Transverse colon (tissue), 4 donors: ENCODE measurements at regions not wholly inside any gene's neighbourhood (a gene's known extent, or its start where the extent isn't known, plus 50 kb on each side); places are given as distances from the start of the nearest gene placed in this dataset.

Source experiments
- DNase-seq: peaks from one replicate; pipeline ENCODE4 v3.0.0-alpha.2; 2019
- H3K27ac ChIP-seq, 4 donors: fragments of 200-600 bp; sonication (generic); 2 replicates each; pipeline ENCODE4 v1.5.1; 2016 to 2018; ENCODE audit warnings: inconsistent platforms in 4 of 4
- H3K27me3 ChIP-seq: fragments of 200-600 bp; sonication (generic); 2 replicates; pipeline ENCODE4 v1.5.1; 2017; ENCODE audit warnings: inconsistent platforms
- H3K36me3 ChIP-seq, 4 donors: fragments of 200-600 bp; sonication (generic); 2 replicates each; pipeline ENCODE4 v1.5.1; 2017 to 2019; ENCODE audit warnings: inconsistent platforms in 4 of 4
- H3K4me1 ChIP-seq, 4 donors: fragments of 200-600 bp; sonication (generic); 2 replicates each; pipeline ENCODE4 v1.5.1; 2017 to 2020; ENCODE audit warnings: inconsistent platforms in 4 of 4
- H3K4me3 ChIP-seq, 4 donors: fragments of 200-600 bp; sonication (generic); 1 replicate in 1 of 4; 2 replicates in 3 of 4; pipeline versions ENCODE4 v1.5.1 to v1.6.1; 2017 to 2019; ENCODE audit warnings: inconsistent platforms in 4 of 4
- H3K9me3 ChIP-seq, 2 donors: fragments of 200-600 bp; sonication (generic); 2 replicates each; pipeline ENCODE4 v1.5.1; 2017 to 2019; ENCODE audit warnings: inconsistent platforms in 2 of 2
- EP300 ChIP-seq: sonication (generic); formaldehyde crosslinking; IDR thresholded peaks from one replicate; pipeline ENCODE4 v1.6.1; 2017; ENCODE audit warnings: antibody characterized with exemption, low read depth
- POLR2A ChIP-seq: fragments of 450-650 bp; IDR thresholded peaks from one replicate; pipeline ENCODE4 v1.6.1; 2016; ENCODE audit warnings: antibody characterized with exemption, mild to moderate bottlenecking, moderate library complexity
- POLR2AphosphoS5 ChIP-seq, 3 donors: sonication (generic); formaldehyde crosslinking; IDR thresholded peaks; one replicate each; pipeline ENCODE4 v1.6.1; 2016; ENCODE audit warnings: antibody characterized with exemption in 3 of 3
- WGBS, 2 donors: methylation state at CpG; one replicate each; pipeline ENCODE4 v1.1.5; 2018; ENCODE audit warnings: low coverage in 1 of 2; 5-methylcytosine and 5-hydroxymethylcytosine counted together
- in situ Hi-C, 4 donors: fragments of 200-750 bp; cut with MboI; loops; one replicate each; pipeline versions ENCODE4 v1.15.0 to v1.15.1; 2017; ENCODE audit warnings: low sequenced_read_pairs in 3 of 4, low pct_ligation_motif_present in 1 of 4, low pct_unique_long_range_greater_than_20kb in 1 of 4
- intact Hi-C: fragments of 100-400 bp; cut with DNase I; formaldehyde crosslinking; loops from one replicate; pipeline ENCODE4 v1.15.1; 2023; ENCODE audit warnings: low total_unique reads
- TF ChIP-seq, protein P1 (sequence below), 5 experiments: fragments of 200-600 bp in 3 of 5; fragments of 450-650 bp in 2 of 5; sonication (generic) in 3 of 5; IDR thresholded peaks; 1 replicate in 2 of 5; 2 replicates in 3 of 5; pipeline ENCODE4 v1.5.1; 2016 to 2017; ENCODE audit warnings: antibody characterized with exemption in 5 of 5, inconsistent platforms in 3 of 5, mild to moderate bottlenecking in 2 of 5, moderate library complexity in 1 of 5

- Histone ChIP-seq H3K36me3 (no peaks in the 10 kb centered on the region), H3K27ac (no peak overlapping the region), H3K4me1 (no peaks in the 10 kb centered on the region), H3K9me3 (no peaks in the 10 kb centered on the region), H3K27me3 (no peaks in the 10 kb centered on the region), H3K4me3 (no peak overlapping the region)
- WGBS, 2 donors, result 87 to 100% methylated on average over 1 to 5 of the region's 5 CpGs
- intact Hi-C loops, result loop anchor here (10.0 kb wide), 1 partner anchor 144 kb away; no protein-coding TSS in a partner anchor
- in situ Hi-C loops, result no loop called here
- TF ChIP-seq POLR2AphosphoS5 (IDR thresholded peaks at IDR 0.05) (no peak), EP300 (no peak), POLR2A (no peak)
- TF ChIP-seq, protein P1, sequence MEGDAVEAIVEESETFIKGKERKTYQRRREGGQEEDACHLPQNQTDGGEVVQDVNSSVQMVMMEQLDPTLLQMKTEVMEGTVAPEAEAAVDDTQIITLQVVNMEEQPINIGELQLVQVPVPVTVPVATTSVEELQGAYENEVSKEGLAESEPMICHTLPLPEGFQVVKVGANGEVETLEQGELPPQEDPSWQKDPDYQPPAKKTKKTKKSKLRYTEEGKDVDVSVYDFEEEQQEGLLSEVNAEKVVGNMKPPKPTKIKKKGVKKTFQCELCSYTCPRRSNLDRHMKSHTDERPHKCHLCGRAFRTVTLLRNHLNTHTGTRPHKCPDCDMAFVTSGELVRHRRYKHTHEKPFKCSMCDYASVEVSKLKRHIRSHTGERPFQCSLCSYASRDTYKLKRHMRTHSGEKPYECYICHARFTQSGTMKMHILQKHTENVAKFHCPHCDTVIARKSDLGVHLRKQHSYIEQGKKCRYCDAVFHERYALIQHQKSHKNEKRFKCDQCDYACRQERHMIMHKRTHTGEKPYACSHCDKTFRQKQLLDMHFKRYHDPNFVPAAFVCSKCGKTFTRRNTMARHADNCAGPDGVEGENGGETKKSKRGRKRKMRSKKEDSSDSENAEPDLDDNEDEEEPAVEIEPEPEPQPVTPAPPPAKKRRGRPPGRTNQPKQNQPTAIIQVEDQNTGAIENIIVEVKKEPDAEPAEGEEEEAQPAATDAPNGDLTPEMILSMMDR (IDR thresholded peaks at IDR 0.05), result no peak
- no peak for DNase-seq
Observed at GRCh38 chr10:78478919-78479318, 445.3 kb downstream of the RPS24 start.

GRCh38 chr10:78479467-78479866 lies 445.8 kb downstream of the RPS24 start:
- Histone ChIP-seq H3K4me1 (no peaks in the 10 kb centered on the region), H3K36me3 (no peaks in the 10 kb centered on the region), H3K27me3 (no peaks in the 10 kb centered on the region), H3K27ac (no peak overlapping the region), H3K9me3 (no peaks in the 10 kb centered on the region), H3K4me3 (no peak overlapping the region)
- 80 to 83% methylated on average over 1 to 3 of the region's 3 CpGs for WGBS, 2 donors
- DNase-seq, result no peak
- in situ Hi-C loops (no loop called here), intact Hi-C loops (loop anchor here (10.0 kb wide), 1 partner anchor 145 kb away; no protein-coding TSS in a partner anchor)
- TF ChIP-seq POLR2AphosphoS5 (IDR thresholded peaks at IDR 0.05) (no peak), POLR2A (no peak), EP300 (no peak)
- TF ChIP-seq, protein P1 (IDR thresholded peaks at IDR 0.05), result no peak

- H3K9me3 ChIP-seq, result no peaks in the 10 kb centered on the region
- H3K36me3 ChIP-seq, result no peaks in the 10 kb centered on the region
- DNase-seq, result no peak
- H3K27ac ChIP-seq, result no peak overlapping the region
- no peak for TF ChIP-seq EP300
- TF ChIP-seq, protein P1 (IDR thresholded peaks at IDR 0.05), result no peak
- no peak for TF ChIP-seq POLR2AphosphoS5 (IDR thresholded peaks at IDR 0.05)
- no peak for TF ChIP-seq POLR2A
- H3K4me1 ChIP-seq, result no peaks in the 10 kb centered on the region
- in situ Hi-C loops, result no loop called here
- intact Hi-C loops, result no loop called here
- no peak overlapping the region for H3K4me3 ChIP-seq
- no peaks in the 10 kb centered on the region for H3K27me3 ChIP-seq
- 74 to 82% methylated on average over 3 of the region's 3 CpGs for WGBS, 2 donors
Observed at GRCh38 chr10:78481842-78482241, 448.2 kb downstream of the RPS24 start.

GRCh38 chr10:78483641-78484040 lies 450.0 kb downstream of the RPS24 start:
- Histone ChIP-seq H3K27me3 (no peaks in the 10 kb centered on the region), H3K36me3 (no peaks in the 10 kb centered on the region), H3K4me1 (no peaks in the 10 kb centered on the region), H3K4me3 (no peak overlapping the region), H3K27ac (no peak overlapping the region), H3K9me3 (no peaks in the 10 kb centered on the region)
- intact Hi-C loops, result no loop called here
- in situ Hi-C loops, result no loop called here
- WGBS, 2 donors, result 87% methylated on average over 3 of the region's 3 CpGs; no CpG with 5 or more reads in 1 of the 2 donors
- DNase-seq, result no peak
- TF ChIP-seq, protein P1 (IDR thresholded peaks at IDR 0.05), result no peak
- TF ChIP-seq POLR2A, result no peak
- TF ChIP-seq POLR2AphosphoS5 (IDR thresholded peaks at IDR 0.05), result no peak
- TF ChIP-seq EP300, result no peak
